ENCODE measurements at regions not wholly inside any gene's neighbourhood (a gene's known extent, or its start where the extent isn't known, plus 50 kb on each side); places are given as distances from the start of the nearest gene placed in this dataset.

GRCh38 chr10:78207216-78207615, 173.6 kb downstream of the RPS24 start:
- no peaks in the 10 kb centered on the region for H3K79me2 ChIP-seq (ENCODE audit: insufficient read depth, low read length)
- CTCF ChIA-PET: no interaction called here
- POLR2A ChIA-PET: no interaction called here
- no peaks in the 10 kb centered on the region for H3K9me3 ChIP-seq (ENCODE audit: control insufficient read depth in 1 of 2, insufficient read depth in 1 of 2, low read depth in 1 of 2, low read length in 2 of 2)
- H3K4me3 ChIP-seq (replicated peaks in 1 of 2; ENCODE audit: low read depth in 1 of 2, low read length in 2 of 2): no peak overlapping the region
- DNase-seq (ENCODE audit: low read depth, low spot score) (no peak), ATAC-seq (no peak)
- H3K27me3 ChIP-seq (ENCODE audit: insufficient read depth, low read length): peaks cover 3% of the 10 kb centered on the region; the same call in 1 of the 2 replicates
- intact Hi-C loops (cut with micrococcal nuclease): no loop called here
- H3K9ac ChIP-seq (ENCODE audit: low read length): no peak overlapping the region
- no peaks in the 10 kb centered on the region for H3K36me3 ChIP-seq (ENCODE audit: control insufficient read depth in 1 of 2, insufficient read depth in 2 of 2, low read length in 2 of 2)
- no peaks in the 10 kb centered on the region for H3K9me2 ChIP-seq (ENCODE audit: insufficient read depth)
- H3K4me2 ChIP-seq (ENCODE audit: low read length): no peak overlapping the region
- H4K20me1 ChIP-seq (ENCODE audit: insufficient read depth): no peaks in the 10 kb centered on the region
- H2AFZ ChIP-seq (ENCODE audit: low read depth, low read length, poor library complexity, severe bottlenecking): no peak overlapping the region
- TF ChIP-seq CTCF (IDR thresholded peaks at IDR 0.05 in 2 of 3, conservative IDR thresholded peaks at IDR 0.05 in 1 of 3; ENCODE audit: borderline replicate concordance in 1 of 3, insufficient read depth in 1 of 3, low read depth in 2 of 3, low read length in 2 of 3): no peak
- no peak for TF ChIP-seq EZH2 (IDR thresholded peaks at IDR 0.05)
- no peak for TF ChIP-seq MAX (IDR thresholded peaks at IDR 0.05)
- no peak for TF ChIP-seq ZBTB33 (IDR thresholded peaks at IDR 0.05; ENCODE audit: extremely low read depth, insufficient replicate concordance, low read length)
- no peak for TF ChIP-seq EZH2phosphoT487 (IDR thresholded peaks at IDR 0.05; ENCODE audit: borderline replicate concordance)
- no peak for TF ChIP-seq FOSL1 (IDR thresholded peaks at IDR 0.05; ENCODE audit: low read depth)
- no peak for TF ChIP-seq TCF7L2 (IDR thresholded peaks at IDR 0.05; ENCODE audit: borderline replicate concordance, extremely low read depth, insufficient read depth, insufficient read length)
- TF ChIP-seq POLR2AphosphoS5 (IDR thresholded peaks at IDR 0.05; ENCODE audit: low read depth, low read length): no peak
- TF ChIP-seq SP1 (IDR thresholded peaks at IDR 0.05; ENCODE audit: low read depth): no peak
- TF ChIP-seq EGR1 (IDR thresholded peaks at IDR 0.05; ENCODE audit: low read depth): no peak
- no peak for TF ChIP-seq REST (IDR thresholded peaks at IDR 0.05; ENCODE audit: low read depth)
- RAD21 ChIA-PET (ENCODE audit: low non-redundant PET in 1 of 2, low total read pairs in 2 of 2, uncharacterized antibody in 2 of 2, unreplicated experiment in 2 of 2): no interaction called here
- H3K4me1 ChIP-seq (ENCODE audit: control insufficient read depth in 1 of 2, insufficient read depth in 2 of 2, low read length in 2 of 2): no peaks in the 10 kb centered on the region
- H3K27ac ChIP-seq (ENCODE audit: low read depth, low read length): no peak overlapping the region
- no TSS peak for BruUV-seq (replicated peaks)

All from HCT116 (cell line).